ENCODE measurements at regions not wholly inside any gene's neighbourhood (a gene's known extent, or its start where the extent isn't known, plus 50 kb on each side); places are given as distances from the start of the nearest gene placed in this dataset.

DNA sequence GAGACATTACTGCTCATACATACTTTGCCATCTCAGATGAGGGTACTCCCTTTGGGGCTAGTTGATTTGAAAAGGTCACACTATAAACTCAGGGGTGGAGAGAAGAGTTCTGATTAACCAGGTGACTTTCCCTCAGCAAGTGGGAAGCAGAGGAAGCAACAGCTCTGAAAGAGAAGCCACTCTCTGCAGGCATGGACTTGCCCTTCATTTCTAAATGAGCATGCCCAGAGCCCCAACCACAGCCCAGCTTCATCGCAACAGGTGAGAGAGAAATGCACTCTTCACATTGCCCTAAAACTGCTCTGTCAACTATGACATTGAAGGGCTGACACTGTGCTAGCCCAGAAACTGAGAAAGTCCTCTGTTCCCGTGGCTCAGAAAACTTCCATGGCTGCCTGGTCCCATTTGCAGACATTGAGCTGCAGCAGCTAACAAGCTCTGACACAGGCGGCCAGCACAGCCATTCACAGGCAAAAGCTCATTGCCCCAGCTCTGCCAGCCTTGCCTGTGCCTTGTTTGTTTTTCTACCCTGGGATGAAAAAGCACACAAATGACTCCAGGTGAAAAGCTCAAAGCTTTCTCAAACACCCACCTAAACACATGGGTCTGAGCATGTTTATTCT lies 419.8 kb upstream of the DYNLRB2 start:
- TF ChIP-seq, protein P1, sequence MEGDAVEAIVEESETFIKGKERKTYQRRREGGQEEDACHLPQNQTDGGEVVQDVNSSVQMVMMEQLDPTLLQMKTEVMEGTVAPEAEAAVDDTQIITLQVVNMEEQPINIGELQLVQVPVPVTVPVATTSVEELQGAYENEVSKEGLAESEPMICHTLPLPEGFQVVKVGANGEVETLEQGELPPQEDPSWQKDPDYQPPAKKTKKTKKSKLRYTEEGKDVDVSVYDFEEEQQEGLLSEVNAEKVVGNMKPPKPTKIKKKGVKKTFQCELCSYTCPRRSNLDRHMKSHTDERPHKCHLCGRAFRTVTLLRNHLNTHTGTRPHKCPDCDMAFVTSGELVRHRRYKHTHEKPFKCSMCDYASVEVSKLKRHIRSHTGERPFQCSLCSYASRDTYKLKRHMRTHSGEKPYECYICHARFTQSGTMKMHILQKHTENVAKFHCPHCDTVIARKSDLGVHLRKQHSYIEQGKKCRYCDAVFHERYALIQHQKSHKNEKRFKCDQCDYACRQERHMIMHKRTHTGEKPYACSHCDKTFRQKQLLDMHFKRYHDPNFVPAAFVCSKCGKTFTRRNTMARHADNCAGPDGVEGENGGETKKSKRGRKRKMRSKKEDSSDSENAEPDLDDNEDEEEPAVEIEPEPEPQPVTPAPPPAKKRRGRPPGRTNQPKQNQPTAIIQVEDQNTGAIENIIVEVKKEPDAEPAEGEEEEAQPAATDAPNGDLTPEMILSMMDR (conservative IDR thresholded peaks at IDR 0.05; ENCODE audit: low read depth, low read length), result no peak
- TF ChIP-seq EZH2 (IDR thresholded peaks at IDR 0.05; ENCODE audit: borderline replicate concordance, low read depth, low read length, poor library complexity, severe bottlenecking), result no peak
